Stimulated activated CD4-positive, alpha-beta T cell treated with anti-CD3 and anti-CD28 coated beads, TNF-alpha, amount 100 ng/mL, for 4 hours (primary cell): ENCODE measurements at regions not wholly inside any gene's neighbourhood (a gene's known extent, or its start where the extent isn't known, plus 50 kb on each side); places are given as distances from the start of the nearest gene placed in this dataset.
"Not testable (repeated sequence)": the region's sequence is repeated elsewhere in the genome, so short reads cannot be mapped to it uniquely, and the experiment has no call there.

ENCODE experiments used
- DNase-seq, 3 experiments: peaks; one replicate each; pipeline ENCODE4 v3.0.0-alpha.2; 2020; ENCODE audit warnings: low read depth in 3 of 3

DNA sequence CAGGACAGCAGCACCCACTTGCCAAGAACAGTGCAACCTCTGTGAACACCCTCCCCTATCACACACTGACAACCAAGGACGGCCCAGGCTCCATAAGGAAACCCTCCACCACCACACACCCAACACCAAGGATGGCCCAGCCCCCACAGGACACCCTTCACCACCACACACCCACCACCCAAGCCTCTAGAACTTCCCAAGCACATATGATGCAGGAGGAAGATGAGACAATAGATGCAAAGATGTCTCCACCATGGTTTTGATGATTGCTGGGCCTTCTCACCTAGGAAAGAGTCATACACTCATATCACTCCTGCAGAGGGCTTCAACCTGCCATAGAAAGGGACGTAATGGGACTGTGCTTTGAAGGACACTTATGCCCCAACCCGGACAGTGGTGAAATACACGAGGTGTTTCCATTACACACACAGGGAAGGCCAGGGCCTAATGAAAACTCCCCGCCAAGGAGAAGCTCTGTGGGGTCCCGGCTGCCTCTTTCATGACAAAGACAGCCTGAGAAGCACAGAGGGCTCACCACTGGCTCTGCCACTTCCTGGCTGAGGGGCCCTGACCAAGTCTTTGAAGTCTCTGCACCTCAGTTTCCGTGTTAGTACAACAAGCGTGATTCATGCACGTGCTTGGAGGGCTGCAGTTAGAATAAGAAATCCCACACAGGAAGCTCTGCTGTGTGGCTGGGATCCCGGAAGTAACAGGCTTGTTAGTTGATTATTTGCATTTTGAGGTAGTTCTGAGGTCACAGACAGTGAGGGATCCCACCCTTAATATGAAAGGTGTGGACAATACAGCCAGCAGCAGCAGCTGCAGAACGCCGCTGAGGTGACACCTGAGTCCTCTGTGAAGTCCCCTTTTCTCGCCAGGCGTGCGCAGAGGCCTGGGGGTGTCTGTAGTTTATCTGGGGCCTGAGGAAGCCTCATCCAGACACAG, 61.9 kb upstream of the ATP12A start:
- peak; percentile 14 to 15 (median 14) for DNase-seq

- DNase-seq, result no peak
Observed at GRCh38 chr13:24619282-24619681, 60.9 kb upstream of the ATP12A start.

GRCh38 chr13:24622481-24623148, 57.6 kb upstream of the ATP12A start:
- not testable (repeated sequence) for DNase-seq

GRCh38 chr13:24623149-24623665, 57.0 kb upstream of the ATP12A start:
- no peak for DNase-seq

DNA sequence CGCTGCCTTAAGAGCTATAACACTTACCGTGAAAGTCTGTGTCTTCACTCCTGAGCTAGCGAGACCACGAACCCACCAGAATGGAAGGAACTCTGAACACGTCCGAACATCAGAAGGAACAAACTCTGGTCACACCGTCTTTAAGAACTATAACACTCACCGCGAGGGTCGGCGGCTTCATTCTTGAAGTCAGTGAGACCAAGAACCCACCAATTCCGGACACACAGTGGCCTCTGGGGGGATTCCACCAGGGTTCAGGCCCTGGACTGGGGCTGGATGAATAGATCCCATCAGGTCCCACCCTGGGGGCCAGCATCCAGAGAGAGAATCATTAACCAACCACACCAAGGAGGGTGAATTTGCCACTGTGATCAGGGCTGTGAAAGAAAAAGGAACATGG, 55.8 kb upstream of the ATP12A start:
- DNase-seq, result no peak

- no peak for DNase-seq
Observed at GRCh38 chr13:24624801-24625231, 55.4 kb upstream of the ATP12A start.

DNA sequence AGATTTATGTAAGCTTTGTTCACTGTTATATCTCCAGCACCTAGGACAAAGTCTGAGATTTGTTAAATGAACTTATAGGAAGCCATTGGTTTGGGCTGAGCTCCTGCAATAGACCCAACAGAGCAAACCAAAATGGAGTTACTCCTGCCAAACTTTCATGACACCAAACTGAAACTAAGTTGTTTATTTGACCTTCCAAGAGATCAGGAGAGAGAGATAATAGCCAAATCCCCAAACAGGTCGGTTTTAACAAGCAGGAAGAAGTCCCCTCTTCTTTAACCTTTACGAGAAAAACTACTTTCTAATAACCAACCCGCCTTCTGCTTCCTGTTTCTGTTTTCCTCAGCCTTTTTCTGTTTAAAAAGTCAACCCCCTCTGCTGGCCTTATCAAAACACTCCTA, 54.9 kb upstream of the ATP12A start:
- DNase-seq, result no peak

DNA sequence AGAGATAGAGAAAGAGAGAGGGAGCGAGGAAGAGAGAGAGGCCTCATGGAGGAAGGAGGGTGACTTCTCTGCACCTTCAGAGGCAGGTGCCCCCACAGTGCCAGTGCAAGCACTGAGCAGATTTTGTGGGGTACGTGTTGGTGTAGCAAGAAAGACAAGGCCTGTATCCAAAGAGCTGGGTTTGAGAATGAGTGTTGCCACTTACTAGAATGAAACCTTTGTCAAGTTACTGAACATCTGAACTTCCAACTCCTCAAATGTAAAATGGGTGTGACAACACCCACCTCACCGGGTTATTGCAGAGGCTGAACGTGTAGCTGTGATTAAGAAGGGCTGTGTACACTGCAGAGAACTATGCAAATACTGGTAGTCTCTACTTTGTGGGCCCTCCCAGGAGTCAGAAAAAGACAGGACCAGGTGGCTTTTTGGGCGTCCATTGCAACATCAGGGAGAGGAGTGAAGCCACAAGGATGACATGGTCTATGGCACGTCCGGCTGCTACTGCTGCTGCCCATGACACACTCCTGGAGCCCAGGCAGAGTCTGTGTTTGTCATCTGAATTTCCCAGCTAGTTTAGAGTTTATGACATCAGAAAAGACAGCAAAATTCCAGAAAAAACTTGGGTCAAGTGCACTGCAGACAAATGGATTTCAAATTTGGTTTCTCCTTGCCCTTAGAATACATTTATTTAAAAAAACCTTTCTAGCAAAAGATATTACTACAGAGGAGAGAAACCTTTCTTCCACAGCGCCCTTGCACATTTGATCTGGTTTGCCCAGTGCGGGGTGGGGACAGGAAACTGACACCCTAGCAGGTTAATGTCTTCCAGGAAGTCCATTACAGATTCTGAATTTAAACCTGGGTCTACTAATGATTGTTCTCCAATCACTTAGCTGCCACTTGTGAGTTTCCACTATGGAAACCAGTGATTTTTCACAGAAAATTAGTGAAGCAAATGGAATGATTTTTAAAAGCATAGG, 54.0 kb upstream of the ATP12A start:
- DNase-seq, result no peak

- no peak for DNase-seq
Observed at GRCh38 chr13:24627090-24627714, 53.0 kb upstream of the ATP12A start.

DNA sequence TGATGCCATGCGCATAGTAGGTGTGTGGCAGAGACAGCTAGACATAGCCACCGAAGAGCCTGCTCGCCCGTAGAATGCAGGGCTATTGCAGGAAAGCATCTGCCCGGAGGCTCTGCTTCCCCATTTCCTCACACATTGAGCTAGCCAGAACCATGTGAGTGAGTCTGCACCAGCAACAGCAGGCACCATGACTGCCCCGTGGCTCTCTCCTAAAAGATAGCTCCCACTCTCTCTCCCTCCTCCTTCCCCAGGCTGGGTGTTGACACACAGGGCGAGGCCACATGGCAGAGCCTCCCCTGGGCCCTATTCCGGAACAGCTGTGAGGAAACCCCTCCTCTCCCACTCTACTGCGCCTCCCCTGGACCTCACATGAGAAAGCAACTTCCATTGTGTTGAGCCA, 52.3 kb upstream of the ATP12A start:
- no peak for DNase-seq

DNA sequence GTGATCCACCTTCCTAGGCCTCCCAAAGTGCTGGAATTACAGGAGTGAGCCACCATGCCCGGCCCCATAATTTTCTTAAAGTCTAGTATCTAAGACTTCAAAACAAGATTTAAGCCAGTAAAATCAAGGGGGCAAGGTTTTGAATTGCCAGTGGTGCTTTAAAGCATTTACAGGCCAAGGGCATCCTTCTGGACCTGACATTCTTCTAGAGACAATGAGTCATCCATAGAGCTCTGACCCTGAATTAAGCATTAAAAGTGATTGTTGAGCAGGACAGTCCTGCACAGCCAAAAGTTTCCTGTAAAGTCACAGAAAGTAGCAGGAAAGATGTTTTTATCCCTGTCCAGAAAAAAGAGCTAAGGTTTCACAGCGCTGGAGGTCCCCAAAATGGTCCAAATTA, 50.9 kb upstream of the ATP12A start:
- DNase-seq, result no peak

GRCh38 chr13:24630121-24630520, 50.1 kb upstream of the ATP12A start:
- no peak for DNase-seq
